ENCODE measurements at regions not wholly inside any gene's neighbourhood (a gene's known extent, or its start where the extent isn't known, plus 50 kb on each side); places are given as distances from the start of the nearest gene placed in this dataset.

- no peaks in the 10 kb centered on the region for H3K36me3 ChIP-seq
- H3K27me3 ChIP-seq, result no peaks in the 10 kb centered on the region
- H3K27ac ChIP-seq, result no peak overlapping the region
- H3K4me3 ChIP-seq, result no peak overlapping the region
- no peaks in the 10 kb centered on the region for H4K20me1 ChIP-seq
- no peaks in the 10 kb centered on the region for H3K4me1 ChIP-seq
- H3K9ac ChIP-seq, result no peak overlapping the region
- H3K9me3 ChIP-seq, result peaks cover 5% of the 10 kb centered on the region; the same call in 1 of the 2 replicates
- TF ChIP-seq Cebpa-rat (IDR thresholded peaks at IDR 0.05), result no peak
- no peak overlapping the region for H3K4me2 ChIP-seq
These were observed 265.1 kb upstream of the FBXL7 start for GRCh38 chr5:15234911-15235310.

GRCh38 chr5:15234366-15234765, 265.6 kb upstream of the FBXL7 start:
- no peaks in the 10 kb centered on the region for H3K36me3 ChIP-seq
- H3K27me3 ChIP-seq, result no peaks in the 10 kb centered on the region
- H3K4me2 ChIP-seq, result no peak overlapping the region
- H3K9ac ChIP-seq, result no peak overlapping the region
- no peak for TF ChIP-seq Cebpa-rat (IDR thresholded peaks at IDR 0.05)
- no peaks in the 10 kb centered on the region for H3K4me1 ChIP-seq
- H3K4me3 ChIP-seq, result no peak overlapping the region
- no peaks in the 10 kb centered on the region for H3K9me3 ChIP-seq
- no peak overlapping the region for H3K27ac ChIP-seq
- H4K20me1 ChIP-seq, result no peaks in the 10 kb centered on the region

DNA sequence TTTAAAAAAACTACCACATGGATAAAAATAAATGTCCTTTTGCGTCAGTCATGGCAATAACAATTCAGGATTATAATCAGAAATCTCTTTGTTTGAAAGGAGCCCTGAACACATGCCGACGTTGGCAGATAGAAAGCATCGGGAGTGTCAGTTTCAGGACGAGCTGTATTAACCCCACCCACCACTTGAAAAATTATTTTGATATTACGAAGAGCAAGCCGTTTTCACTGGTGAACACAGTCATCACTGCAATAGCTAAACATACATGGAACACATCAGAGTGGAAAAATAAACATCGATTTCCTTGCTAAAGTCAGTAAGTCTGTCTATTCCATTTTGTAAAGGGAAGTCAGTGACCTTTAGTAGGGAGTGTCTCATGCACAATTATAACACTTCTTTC, 266.4 kb upstream of the FBXL7 start:
- no peak overlapping the region for H3K9ac ChIP-seq
- TF ChIP-seq Cebpa-rat (IDR thresholded peaks at IDR 0.05), result no peak
- no peaks in the 10 kb centered on the region for H3K4me1 ChIP-seq
- H4K20me1 ChIP-seq, result no peaks in the 10 kb centered on the region
- no peak overlapping the region for H3K4me3 ChIP-seq
- H3K9me3 ChIP-seq, result no peaks in the 10 kb centered on the region
- H3K27me3 ChIP-seq, result no peaks in the 10 kb centered on the region
- no peak overlapping the region for H3K27ac ChIP-seq
- no peaks in the 10 kb centered on the region for H3K36me3 ChIP-seq
- H3K4me2 ChIP-seq, result no peak overlapping the region

- Histone ChIP-seq H3K4me3 (no peak overlapping the region), H3K36me3 (no peaks in the 10 kb centered on the region), H3K4me2 (no peak overlapping the region), H3K9ac (no peak overlapping the region), H3K27ac (no peak overlapping the region), H3K27me3 (no peaks in the 10 kb centered on the region), H3K4me1 (no peaks in the 10 kb centered on the region), H3K9me3 (no peaks in the 10 kb centered on the region), H4K20me1 (no peaks in the 10 kb centered on the region)
- no peak for TF ChIP-seq Cebpa-rat (IDR thresholded peaks at IDR 0.05)
These were observed 277.8 kb upstream of the FBXL7 start for GRCh38 chr5:15222156-15222555.

- H3K9me3 ChIP-seq, result no peaks in the 10 kb centered on the region
- no peaks in the 10 kb centered on the region for H3K4me1 ChIP-seq
- no peak overlapping the region for H3K4me2 ChIP-seq
- no peaks in the 10 kb centered on the region for H3K27me3 ChIP-seq
- H3K27ac ChIP-seq, result no peak overlapping the region
- no peak overlapping the region for H3K9ac ChIP-seq
- no peak overlapping the region for H3K4me3 ChIP-seq
- no peaks in the 10 kb centered on the region for H3K36me3 ChIP-seq
- H4K20me1 ChIP-seq, result no peaks in the 10 kb centered on the region
- no peak for TF ChIP-seq Cebpa-rat (IDR thresholded peaks at IDR 0.05)
These were observed 279.3 kb upstream of the FBXL7 start for GRCh38 chr5:15220642-15221173.

DNA sequence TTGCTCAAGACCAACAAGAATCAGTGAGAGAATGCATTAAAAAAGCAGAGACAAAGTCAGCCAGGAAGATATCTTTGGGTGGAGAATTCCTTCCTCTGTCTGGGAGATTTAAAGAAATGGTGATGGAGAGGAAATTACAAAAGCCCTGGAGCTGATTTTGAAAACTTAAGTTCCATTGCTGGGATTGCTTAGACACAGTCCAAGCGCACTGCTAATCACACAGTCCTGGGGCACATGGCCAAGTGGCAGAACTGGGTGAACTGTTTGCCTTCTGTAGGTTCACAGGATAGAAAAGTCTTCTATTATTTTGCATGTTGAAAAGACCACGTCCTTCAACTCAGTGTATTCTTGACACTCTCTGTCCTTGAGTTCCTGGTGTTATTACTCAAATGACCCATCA, 284.9 kb upstream of the FBXL7 start:
- no peaks in the 10 kb centered on the region for H3K27me3 ChIP-seq
- no peaks in the 10 kb centered on the region for H3K4me1 ChIP-seq
- no peak overlapping the region for H3K9ac ChIP-seq
- H3K36me3 ChIP-seq, result no peaks in the 10 kb centered on the region
- no peaks in the 10 kb centered on the region for H3K9me3 ChIP-seq
- no peak overlapping the region for H3K4me2 ChIP-seq
- TF ChIP-seq Cebpa-rat (IDR thresholded peaks at IDR 0.05), result no peak
- no peak overlapping the region for H3K4me3 ChIP-seq
- no peak overlapping the region for H3K27ac ChIP-seq
- H4K20me1 ChIP-seq, result no peaks in the 10 kb centered on the region

DNA sequence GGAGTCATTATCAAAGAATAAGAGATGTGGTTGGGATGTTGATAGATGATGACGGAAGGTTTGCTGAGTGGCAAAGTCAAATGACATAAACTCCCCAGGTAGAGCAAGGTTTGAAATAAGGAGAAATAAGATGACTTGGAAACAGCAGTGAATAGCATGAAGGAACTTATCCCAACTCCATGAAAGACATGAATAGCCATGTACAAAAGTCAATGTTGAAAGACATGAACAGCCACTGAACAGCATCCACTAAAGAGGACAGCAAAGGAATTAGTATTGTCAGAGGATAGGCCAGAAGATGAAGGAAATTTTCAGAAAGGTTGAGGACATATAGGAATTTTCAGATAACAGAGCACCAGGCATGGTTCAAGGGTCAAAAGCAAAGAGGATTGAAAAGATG, 286.0 kb upstream of the FBXL7 start:
- TF ChIP-seq Cebpa-rat (IDR thresholded peaks at IDR 0.05), result no peak
- Histone ChIP-seq H3K27me3 (no peaks in the 10 kb centered on the region), H3K9me3 (no peaks in the 10 kb centered on the region), H4K20me1 (no peaks in the 10 kb centered on the region), H3K4me2 (no peak overlapping the region), H3K27ac (no peak overlapping the region), H3K36me3 (no peaks in the 10 kb centered on the region), H3K9ac (no peak overlapping the region), H3K4me3 (no peak overlapping the region), H3K4me1 (no peaks in the 10 kb centered on the region)

- no peaks in the 10 kb centered on the region for H3K4me1 ChIP-seq
- H3K4me3 ChIP-seq, result no peak overlapping the region
- no peak overlapping the region for H3K9ac ChIP-seq
- no peaks in the 10 kb centered on the region for H3K9me3 ChIP-seq
- no peaks in the 10 kb centered on the region for H4K20me1 ChIP-seq
- H3K4me2 ChIP-seq, result no peak overlapping the region
- H3K36me3 ChIP-seq, result no peaks in the 10 kb centered on the region
- no peak for TF ChIP-seq Cebpa-rat (IDR thresholded peaks at IDR 0.05)
- H3K27ac ChIP-seq, result no peak overlapping the region
- H3K27me3 ChIP-seq, result no peaks in the 10 kb centered on the region
These were observed 290.8 kb upstream of the FBXL7 start for GRCh38 chr5:15209053-15209762.

DNA sequence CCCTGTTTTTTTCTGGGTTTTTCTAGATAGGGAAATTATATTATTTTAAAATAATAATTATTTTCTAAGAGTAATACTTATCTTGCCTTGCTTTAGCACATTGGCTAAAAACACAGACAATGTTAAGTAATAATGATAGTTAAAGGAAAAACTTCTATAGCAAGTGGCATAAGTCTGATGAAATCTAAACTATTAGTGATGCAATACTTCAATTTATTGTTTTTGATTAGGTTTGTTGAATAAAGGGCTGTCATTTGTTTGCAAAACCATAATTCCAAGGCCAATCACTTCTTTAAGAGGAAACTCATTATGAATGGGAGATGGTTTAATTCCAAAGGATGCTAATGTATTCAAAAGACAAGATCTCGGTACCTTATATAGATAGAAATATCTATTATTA, 293.8 kb upstream of the FBXL7 start:
- no peaks in the 10 kb centered on the region for H3K4me1 ChIP-seq
- no peak overlapping the region for H3K9ac ChIP-seq
- H3K9me3 ChIP-seq, result no peaks in the 10 kb centered on the region
- H3K27ac ChIP-seq, result no peak overlapping the region
- H3K27me3 ChIP-seq, result no peaks in the 10 kb centered on the region
- H3K4me2 ChIP-seq, result no peak overlapping the region
- H4K20me1 ChIP-seq, result no peaks in the 10 kb centered on the region
- TF ChIP-seq Cebpa-rat (IDR thresholded peaks at IDR 0.05), result no peak
- no peak overlapping the region for H3K4me3 ChIP-seq
- no peaks in the 10 kb centered on the region for H3K36me3 ChIP-seq

DNA sequence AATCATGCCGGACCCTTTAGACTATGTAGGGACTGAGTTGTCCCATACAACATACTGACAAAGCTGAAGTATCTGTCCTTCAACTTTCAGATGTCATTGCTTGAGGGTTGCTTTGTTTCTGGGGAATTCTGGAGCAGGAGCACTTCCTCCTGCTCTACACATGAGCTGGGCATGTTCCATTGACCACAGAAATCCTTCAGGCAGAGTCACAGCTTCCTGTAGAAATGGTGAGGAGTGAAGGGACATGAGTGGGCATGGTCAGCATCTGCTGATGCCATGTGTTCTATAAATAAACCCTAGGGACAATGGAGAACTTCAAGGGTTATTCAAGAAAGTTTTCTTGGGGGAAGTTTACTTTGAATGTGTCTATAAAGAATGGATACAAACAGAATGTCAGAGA, 296.6 kb upstream of the FBXL7 start:
- Histone ChIP-seq H4K20me1 (no peaks in the 10 kb centered on the region), H3K36me3 (no peaks in the 10 kb centered on the region), H3K4me3 (no peak overlapping the region), H3K27me3 (no peaks in the 10 kb centered on the region), H3K4me2 (no peak overlapping the region), H3K27ac (no peak overlapping the region), H3K9ac (no peak overlapping the region), H3K4me1 (no peaks in the 10 kb centered on the region), H3K9me3 (no peaks in the 10 kb centered on the region)
- TF ChIP-seq Cebpa-rat (IDR thresholded peaks at IDR 0.05), result no peak

DNA sequence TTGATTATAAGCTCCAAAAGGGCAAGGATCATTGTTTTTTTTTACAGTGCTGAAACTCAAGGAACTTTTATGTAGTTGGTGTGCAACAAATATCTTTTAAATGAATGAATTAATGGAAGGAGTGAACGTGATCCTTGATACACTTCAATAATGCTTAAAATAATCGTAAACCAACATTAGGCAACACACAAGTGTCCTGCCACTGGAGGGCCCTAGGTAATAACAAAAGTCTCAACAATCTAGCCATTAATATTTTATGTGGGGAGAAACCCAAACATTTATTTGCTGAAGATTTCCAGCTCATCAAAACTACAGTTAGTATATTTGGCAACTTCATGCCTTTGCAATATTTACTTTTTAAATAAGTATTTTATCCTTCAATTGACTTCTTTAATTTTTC, 309.0 kb upstream of the FBXL7 start:
- Histone ChIP-seq H3K27ac (no peak overlapping the region), H3K4me3 (no peak overlapping the region), H3K36me3 (no peaks in the 10 kb centered on the region), H3K4me1 (no peaks in the 10 kb centered on the region), H3K4me2 (no peak overlapping the region), H3K27me3 (no peaks in the 10 kb centered on the region), H3K9ac (no peak overlapping the region), H3K9me3 (peaks cover 11% of the 10 kb centered on the region; the same call in 1 of the 2 replicates), H4K20me1 (no peaks in the 10 kb centered on the region)
- no peak for TF ChIP-seq Cebpa-rat (IDR thresholded peaks at IDR 0.05)
